NCI-H446 treated with DMSO at 0.1 percent for 48 hours (cell line): ENCODE measurements at regions not wholly inside any gene's neighbourhood (a gene's known extent, or its start where the extent isn't known, plus 50 kb on each side); places are given as distances from the start of the nearest gene placed in this dataset.

Experiments
- DNase-seq: peaks from one replicate; lab custom pipeline; 2025; lab: John Stamatoyannopoulos, UW

DNA sequence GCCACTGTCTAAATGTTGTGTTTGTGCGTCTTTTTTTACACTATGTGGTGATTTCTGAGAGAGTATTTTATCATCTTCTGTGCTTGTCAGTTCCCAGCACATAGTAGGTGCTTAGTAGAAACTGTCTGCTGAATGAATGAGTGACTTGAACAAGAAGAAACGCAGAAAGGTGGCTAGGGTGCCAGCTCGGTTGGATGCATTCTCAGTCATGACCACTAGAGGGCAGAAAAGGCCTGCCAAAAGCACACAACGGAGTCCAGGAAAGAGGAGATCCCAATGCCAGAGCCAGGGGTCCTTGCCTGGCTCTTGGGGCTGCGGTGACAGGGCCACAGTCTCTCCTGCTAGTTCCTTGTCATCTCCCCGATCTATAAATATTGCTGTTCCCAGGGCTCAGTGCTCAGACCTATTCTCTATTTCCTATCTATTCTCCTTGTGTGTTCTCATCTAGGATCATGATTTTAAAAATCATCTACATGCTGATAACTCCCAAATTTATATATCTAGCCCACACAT, 57.3 kb upstream of the CCL1 start:
- DNase-seq, result peak; percentile 3

GRCh38 chr17:34416116-34416515, 53.1 kb upstream of the CCL1 start:
- DNase-seq, result no peak

- no peak for DNase-seq
These were observed 51.3 kb upstream of the CCL1 start for GRCh38 chr17:34414339-34414738.

- no peak for DNase-seq
These were observed 50.5 kb upstream of the CCL1 start for GRCh38 chr17:34413443-34414119.

- no peak for DNase-seq
These were observed 50.0 kb upstream of the CCL1 start for GRCh38 chr17:34412965-34413441.
